ENCODE measurements at regions not wholly inside any gene's neighbourhood (a gene's known extent, or its start where the extent isn't known, plus 50 kb on each side); places are given as distances from the start of the nearest gene placed in this dataset.

- TF ChIP-seq GATA2 (IDR thresholded peaks at IDR 0.05; ENCODE audit: low read depth, low read length), result no peak
- no peak for TF ChIP-seq GATA3 (IDR thresholded peaks at IDR 0.05; ENCODE audit: low read depth, low read length)
Measured at GRCh38 chr2:58483307-58483706, 242.2 kb upstream of the FANCL start.
